ENCODE measurements at regions not wholly inside any gene's neighbourhood (a gene's known extent, or its start where the extent isn't known, plus 50 kb on each side); places are given as distances from the start of the nearest gene placed in this dataset.

DNA sequence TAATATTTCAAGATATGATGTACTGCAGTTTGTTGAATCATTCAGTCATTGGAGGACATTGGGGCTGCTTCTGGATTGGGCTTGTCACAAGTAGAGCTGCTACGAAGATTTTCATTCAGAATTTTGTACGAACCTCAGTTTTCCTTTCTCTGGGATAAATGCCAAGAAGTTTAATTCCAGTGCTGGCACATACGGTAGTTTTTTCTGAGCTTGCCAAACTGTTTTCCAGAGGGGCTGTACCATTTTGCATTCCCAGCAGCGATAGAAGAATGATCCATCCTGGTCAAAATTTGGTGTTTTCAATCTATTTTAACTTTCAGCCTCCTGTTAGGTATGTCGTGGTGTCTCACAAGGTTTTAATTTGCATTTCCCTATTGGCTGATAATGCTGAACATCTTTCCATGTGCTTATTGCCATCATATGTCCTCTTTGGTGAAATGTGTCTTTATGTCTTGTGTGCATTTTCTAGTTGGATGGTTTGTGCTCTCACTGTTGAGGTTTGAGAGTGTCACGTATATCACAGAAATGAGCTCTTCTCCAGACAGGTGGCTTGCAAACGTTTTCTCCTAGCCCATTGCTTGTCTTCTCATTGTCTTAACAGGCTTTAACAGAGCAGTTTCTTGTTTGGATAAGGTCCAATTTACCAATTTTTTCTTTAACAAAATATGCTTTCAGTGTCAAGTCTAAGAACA is 612.6 kb downstream of the GALR1 start:
- Mint-ChIP-seq H3K9me3 (peaks cover 5% of the 10 kb centered on the region), H3K27me3 (no peaks in the 10 kb centered on the region), H3K4me1 (no peaks in the 10 kb centered on the region), H3K4me3 (no peak overlapping the region), H3K27ac (no peak overlapping the region), H3K36me3 (no peaks in the 10 kb centered on the region)

DNA sequence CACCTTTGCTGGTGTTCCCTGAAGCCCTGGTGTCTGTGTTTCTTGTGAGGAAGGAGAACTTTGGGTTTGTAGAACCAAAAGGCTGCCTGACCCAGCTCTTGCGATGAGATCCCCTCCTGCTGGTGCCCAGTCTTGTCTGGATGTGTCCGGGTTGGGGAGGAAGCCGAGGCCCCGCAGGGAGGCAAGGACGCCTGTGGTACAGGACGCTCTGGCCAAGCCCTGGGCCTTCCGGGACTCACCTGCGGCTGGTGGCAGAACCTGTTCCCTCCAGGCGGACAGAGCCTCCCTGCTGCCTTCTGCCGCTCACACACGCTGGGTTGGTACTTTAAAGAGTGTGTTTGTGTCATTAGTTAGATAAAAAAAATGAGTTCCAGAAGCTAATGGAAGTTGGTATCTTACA is 616.2 kb downstream of the GALR1 start:
- Mint-ChIP-seq H3K4me1 (no peaks in the 10 kb centered on the region), H3K4me3 (no peak overlapping the region), H3K27ac (no peak overlapping the region), H3K27me3 (peaks cover 3% of the 10 kb centered on the region), H3K36me3 (no peaks in the 10 kb centered on the region), H3K9me3 (peaks cover 5% of the 10 kb centered on the region)

- Mint-ChIP-seq H3K27ac (no peak overlapping the region), H3K36me3 (no peaks in the 10 kb centered on the region), H3K27me3 (peaks cover 3% of the 10 kb centered on the region), H3K4me1 (no peaks in the 10 kb centered on the region), H3K4me3 (no peak overlapping the region), H3K9me3 (peaks cover 5% of the 10 kb centered on the region)
These were observed 616.7 kb downstream of the GALR1 start for GRCh38 chr18:77866351-77866750.

DNA sequence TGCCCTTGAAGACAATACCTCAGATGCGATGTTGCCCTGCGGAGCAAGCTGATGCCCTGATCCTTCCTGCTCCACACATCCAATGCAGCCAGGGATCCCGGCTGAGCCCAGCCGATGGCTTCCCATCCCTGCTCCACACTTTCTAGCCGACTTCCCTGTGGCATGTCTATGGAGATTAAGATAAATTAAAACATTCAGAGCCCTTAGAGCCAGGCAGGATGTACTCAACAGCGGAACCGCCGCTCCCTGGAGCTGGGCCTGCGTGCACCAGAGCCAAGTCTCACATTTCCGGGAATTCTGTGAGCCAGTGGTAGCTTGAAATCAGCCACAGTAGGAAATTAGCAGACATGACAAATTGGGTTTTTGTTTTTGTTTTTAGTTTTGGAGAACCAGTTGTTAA is 620.6 kb downstream of the GALR1 start:
- H3K27ac Mint-ChIP-seq, result no peak overlapping the region
- no peaks in the 10 kb centered on the region for H3K4me1 Mint-ChIP-seq
- no peaks in the 10 kb centered on the region for H3K9me3 Mint-ChIP-seq

DNA sequence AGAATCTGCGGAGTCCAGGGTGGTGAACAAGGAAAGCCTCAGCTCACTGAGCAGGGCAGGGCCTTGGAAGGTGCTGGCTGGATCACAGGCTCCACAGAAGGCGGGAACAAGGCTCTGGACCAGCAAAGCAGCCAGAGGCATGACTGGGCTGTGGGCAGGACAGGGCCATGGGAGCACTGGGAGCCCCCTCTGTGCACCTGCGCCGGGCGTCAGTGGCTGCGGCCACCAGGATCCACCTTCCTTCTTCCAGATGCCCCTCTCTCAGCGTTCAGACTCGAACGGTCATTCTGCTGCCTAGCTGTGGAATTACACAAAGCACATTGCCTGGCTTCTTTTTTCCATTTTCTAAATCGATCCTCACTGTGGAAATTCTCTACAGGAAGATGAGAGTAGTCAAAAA is 621.2 kb downstream of the GALR1 start:
- Mint-ChIP-seq H3K36me3 (no peaks in the 10 kb centered on the region), H3K27ac (no peak overlapping the region), H3K27me3 (peaks cover 8% of the 10 kb centered on the region), H3K4me3 (no peak overlapping the region), H3K9me3 (no peaks in the 10 kb centered on the region), H3K4me1 (no peaks in the 10 kb centered on the region)

More for the DNA sequence above, 620.6 kb downstream of the GALR1 start:
- H3K4me3 Mint-ChIP-seq, result no peak overlapping the region
- H3K36me3 Mint-ChIP-seq, result no peaks in the 10 kb centered on the region
- peaks cover 8% of the 10 kb centered on the region for H3K27me3 Mint-ChIP-seq

DNA sequence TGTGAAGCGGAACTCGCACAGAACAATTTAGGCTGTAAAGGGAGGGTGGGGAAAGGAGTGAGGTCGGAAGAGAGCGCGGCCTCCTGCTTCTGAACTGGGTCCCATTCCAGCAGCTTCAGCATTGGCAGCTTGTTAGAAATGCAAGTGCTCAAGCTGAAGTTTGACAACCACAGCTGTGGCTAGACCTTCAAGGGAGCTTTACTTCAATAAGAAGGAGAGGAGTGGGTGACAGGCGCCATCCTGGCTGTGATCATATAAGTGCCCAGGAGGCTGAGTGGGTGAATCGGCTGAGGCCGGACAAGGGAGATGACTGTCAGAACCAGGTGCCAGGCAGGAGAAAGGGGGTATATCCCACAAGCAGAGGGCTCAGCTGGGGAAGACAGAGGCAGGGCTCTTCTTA is 622.5 kb downstream of the GALR1 start:
- no peaks in the 10 kb centered on the region for H3K36me3 Mint-ChIP-seq
- H3K4me1 Mint-ChIP-seq, result no peaks in the 10 kb centered on the region
- no peak overlapping the region for H3K4me3 Mint-ChIP-seq
- peaks cover 8% of the 10 kb centered on the region for H3K27me3 Mint-ChIP-seq
- no peak overlapping the region for H3K27ac Mint-ChIP-seq
- no peaks in the 10 kb centered on the region for H3K9me3 Mint-ChIP-seq

- Mint-ChIP-seq H3K36me3 (no peaks in the 10 kb centered on the region), H3K9me3 (no peaks in the 10 kb centered on the region), H3K27me3 (peaks cover 7% of the 10 kb centered on the region), H3K4me1 (no peaks in the 10 kb centered on the region), H3K27ac (no peak overlapping the region), H3K4me3 (no peak overlapping the region)
These were observed 626.7 kb downstream of the GALR1 start for GRCh38 chr18:77876319-77876865.

DNA sequence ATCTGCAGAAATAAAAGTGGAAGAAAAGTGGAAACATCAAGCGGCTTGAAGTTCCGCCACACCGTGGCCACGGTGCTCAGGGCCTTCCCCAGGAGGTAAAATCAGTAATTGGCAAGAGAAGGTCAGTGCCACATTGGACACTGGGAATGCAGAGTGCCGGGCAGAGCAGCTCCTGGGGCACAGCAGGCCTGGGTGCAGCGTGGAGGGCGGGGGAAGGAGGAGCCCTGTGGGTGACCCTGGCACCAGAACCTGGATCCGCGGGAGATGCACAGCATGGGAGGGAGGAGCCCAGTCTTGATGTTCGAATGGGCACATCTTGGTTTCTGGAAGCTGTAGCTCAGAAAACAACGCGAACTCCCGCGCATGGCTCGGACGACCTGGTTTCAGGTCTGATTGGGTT is 630.2 kb downstream of the GALR1 start:
- Mint-ChIP-seq H3K36me3 (no peaks in the 10 kb centered on the region), H3K9me3 (no peaks in the 10 kb centered on the region), H3K4me3 (no peak overlapping the region), H3K27me3 (peaks cover 6% of the 10 kb centered on the region), H3K27ac (no peak overlapping the region), H3K4me1 (no peaks in the 10 kb centered on the region)

- H3K4me1 Mint-ChIP-seq, result no peaks in the 10 kb centered on the region
- no peaks in the 10 kb centered on the region for H3K36me3 Mint-ChIP-seq
- H3K27me3 Mint-ChIP-seq, result peaks cover 13% of the 10 kb centered on the region
These were observed 634.8 kb downstream of the GALR1 start for GRCh38 chr18:77884454-77884853.

DNA sequence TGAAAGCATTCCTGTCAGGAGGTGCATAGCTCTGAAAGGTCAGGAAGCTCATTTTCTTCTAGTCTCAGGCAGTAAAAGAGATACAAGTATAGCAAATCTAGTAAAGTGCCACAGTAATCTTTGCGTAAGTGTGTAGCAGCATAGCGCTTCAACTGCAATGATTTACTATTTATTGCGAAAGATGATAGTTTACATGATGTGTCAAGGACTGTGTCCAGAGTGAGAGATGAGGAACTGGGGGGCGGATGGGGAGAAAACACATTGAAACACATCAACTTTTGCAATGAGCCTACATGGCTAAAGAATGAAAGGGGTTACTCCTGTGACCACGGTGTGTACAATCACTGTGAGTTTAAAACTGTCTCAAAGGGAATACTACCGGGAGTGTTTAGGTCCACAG is 644.4 kb downstream of the GALR1 start:
- Mint-ChIP-seq H3K4me1 (no peaks in the 10 kb centered on the region), H3K27ac (no peak overlapping the region), H3K36me3 (no peaks in the 10 kb centered on the region), H3K9me3 (no peaks in the 10 kb centered on the region), H3K4me3 (no peak overlapping the region), H3K27me3 (peaks cover 18% of the 10 kb centered on the region)

More at GRCh38 chr18:77884454-77884853, 634.8 kb downstream of the GALR1 start:
- no peak overlapping the region for H3K4me3 Mint-ChIP-seq
- H3K27ac Mint-ChIP-seq, result no peak overlapping the region
- H3K9me3 Mint-ChIP-seq, result no peaks in the 10 kb centered on the region

DNA sequence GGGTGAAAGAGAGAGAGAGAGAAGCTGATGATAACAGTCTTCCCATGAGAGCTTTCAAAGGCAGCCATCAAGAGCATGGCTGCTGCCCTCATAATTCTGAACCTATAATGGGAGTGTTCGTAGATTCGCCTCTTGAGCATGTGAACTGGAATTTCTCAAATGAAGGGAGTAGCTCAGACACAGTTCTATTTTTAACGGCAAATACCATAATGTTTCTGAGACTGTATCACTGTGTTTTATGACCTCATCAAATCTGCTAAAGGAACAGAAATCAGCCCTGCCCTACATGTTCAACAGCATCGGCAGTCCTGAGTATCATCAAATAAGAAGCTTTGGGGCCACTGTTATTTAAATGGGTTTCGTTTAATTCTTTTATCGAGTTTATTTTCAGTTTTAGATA is 645.6 kb downstream of the GALR1 start:
- Mint-ChIP-seq H3K9me3 (no peaks in the 10 kb centered on the region), H3K36me3 (no peaks in the 10 kb centered on the region), H3K4me3 (no peak overlapping the region), H3K27me3 (peaks cover 17% of the 10 kb centered on the region), H3K27ac (no peak overlapping the region), H3K4me1 (peaks cover 6% of the 10 kb centered on the region)

GRCh38 chr18:77896586-77897252 is 647.1 kb downstream of the GALR1 start:
- no peaks in the 10 kb centered on the region for H3K36me3 Mint-ChIP-seq
- H3K4me3 Mint-ChIP-seq, result no peak overlapping the region
- H3K27me3 Mint-ChIP-seq, result peaks cover 15% of the 10 kb centered on the region
- H3K9me3 Mint-ChIP-seq, result no peaks in the 10 kb centered on the region
- H3K27ac Mint-ChIP-seq, result no peak overlapping the region
- peaks cover 6% of the 10 kb centered on the region for H3K4me1 Mint-ChIP-seq

GRCh38 chr18:77897606-77898005 is 648.0 kb downstream of the GALR1 start:
- Mint-ChIP-seq H3K4me1 (peaks cover 6% of the 10 kb centered on the region), H3K9me3 (no peaks in the 10 kb centered on the region), H3K4me3 (no peak overlapping the region), H3K27ac (no peak overlapping the region), H3K36me3 (no peaks in the 10 kb centered on the region), H3K27me3 (peaks cover 15% of the 10 kb centered on the region)

DNA sequence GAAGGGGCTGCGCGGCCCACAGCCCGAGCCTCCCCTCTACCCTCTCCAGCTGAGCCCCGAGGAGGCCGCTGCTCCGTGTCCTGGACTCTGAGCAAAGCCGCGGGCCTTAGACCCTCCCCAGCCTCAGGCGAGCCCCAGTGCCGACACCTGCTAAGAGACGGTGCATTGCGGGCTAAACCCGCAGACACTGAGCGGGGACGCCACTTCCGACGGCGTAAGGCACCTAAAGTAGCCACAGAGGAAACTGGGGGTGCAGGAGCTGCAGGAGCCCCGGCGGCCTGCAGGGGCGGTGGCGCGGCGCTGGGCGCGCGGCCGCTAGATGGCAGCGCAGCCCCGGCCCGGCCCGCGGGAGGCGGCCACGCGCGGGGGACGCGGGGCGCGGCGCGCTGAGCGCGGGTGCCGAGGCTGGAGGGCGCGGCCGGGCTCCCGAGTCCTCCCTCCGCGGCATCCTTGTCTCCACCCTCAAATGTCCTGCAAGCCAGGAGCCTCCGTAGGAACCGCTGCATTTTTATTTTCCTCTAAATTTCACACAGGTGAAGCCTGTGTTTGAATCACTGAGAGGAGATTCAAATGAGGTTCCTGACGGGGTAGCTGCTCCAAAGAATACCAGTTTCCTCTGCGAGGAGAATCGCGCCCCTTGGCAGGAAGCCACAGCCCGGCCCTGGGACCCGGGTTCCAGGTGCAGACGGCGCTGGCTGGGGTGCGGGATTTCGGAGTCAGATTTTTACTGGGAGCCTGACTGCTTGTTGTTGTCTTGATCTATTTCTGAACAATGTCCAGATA is 650.5 kb downstream of the GALR1 start:
- Mint-ChIP-seq H3K4me3 (peak overlapping the region; percentile 51), H3K4me1 (peaks cover 6% of the 10 kb centered on the region), H3K36me3 (no peaks in the 10 kb centered on the region), H3K27me3 (peaks cover 9% of the 10 kb centered on the region), H3K27ac (no peak overlapping the region), H3K9me3 (no peaks in the 10 kb centered on the region)

DNA sequence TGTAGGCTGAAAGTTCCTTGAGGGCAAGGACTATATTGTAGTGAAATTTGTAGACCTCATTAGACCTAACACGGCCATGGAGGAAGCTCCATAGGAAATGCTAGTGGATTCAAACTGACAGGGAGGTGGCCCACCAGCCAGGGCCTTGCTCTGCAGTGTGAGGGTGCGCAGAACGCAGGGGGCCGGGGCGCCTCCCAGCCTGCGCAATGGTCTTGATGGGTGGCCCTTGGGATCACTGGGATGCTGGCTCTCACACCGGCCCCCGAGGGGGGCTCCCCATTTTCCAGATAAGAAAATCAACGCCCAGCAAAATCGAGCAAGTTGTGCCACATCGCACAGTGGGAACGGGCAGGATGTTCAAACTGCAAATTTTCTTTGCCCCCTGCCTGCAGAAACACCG is 655.4 kb downstream of the GALR1 start:
- no peaks in the 10 kb centered on the region for H3K36me3 Mint-ChIP-seq
- H3K4me3 Mint-ChIP-seq, result no peak overlapping the region
- H3K4me1 Mint-ChIP-seq, result peaks cover under 1% of the 10 kb centered on the region

More for the DNA sequence above, 655.4 kb downstream of the GALR1 start:
- no peaks in the 10 kb centered on the region for H3K9me3 Mint-ChIP-seq
- peaks cover 2% of the 10 kb centered on the region for H3K27me3 Mint-ChIP-seq
- H3K27ac Mint-ChIP-seq, result no peak overlapping the region

Measured in activated naive CD4-positive, alpha-beta T cell treated with anti-CD3 and anti-CD28 coated beads, Interleukin-2, amount 50 U/mL, for 24 hours (primary cell).